Fibroblast of lung (primary cell): ENCODE measurements at regions not wholly inside any gene's neighbourhood (a gene's known extent, or its start where the extent isn't known, plus 50 kb on each side); places are given as distances from the start of the nearest gene placed in this dataset.

ENCODE experiments used
- EZH2 ChIP-seq: IDR thresholded peaks from 2 replicates; pipeline ENCODE4 v1.5.1; 2012; ENCODE audit warnings: low read length, control low read depth, mild to moderate bottlenecking; ENCODE audit errors: missing control alignments
- TF ChIP-seq, protein P1 (sequence below), 2 donors: IDR thresholded peaks in 1 of 2; conservative IDR thresholded peaks in 1 of 2; 1 replicate in 1 of 2; 2 replicates in 1 of 2; pipeline ENCODE4 v1.5.1; 2011 to 2012; ENCODE audit warnings: low read length in 2 of 2, control low read depth in 1 of 2, inconsistent platforms in 1 of 2, low read depth in 1 of 2, mild to moderate bottlenecking in 1 of 2

DNA sequence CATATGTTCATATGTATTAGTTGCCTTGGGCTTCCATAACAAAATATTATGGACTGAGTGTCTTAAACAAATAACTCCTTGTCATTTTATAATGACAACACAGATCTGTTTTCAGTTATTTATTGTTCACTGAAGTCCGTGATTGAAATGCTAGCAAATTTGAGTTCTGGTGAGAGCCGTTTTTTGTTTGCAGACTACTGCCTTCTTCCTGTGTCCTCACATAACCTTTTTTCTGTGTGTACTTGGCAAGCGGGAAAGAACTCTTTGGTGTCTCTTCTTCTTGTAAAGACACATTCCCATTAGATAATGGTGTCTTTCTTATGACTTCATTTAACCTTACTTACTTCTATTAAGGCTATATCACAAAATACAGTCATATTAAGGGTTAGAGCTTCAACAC lies 482.9 kb upstream of the EYS start:
- TF ChIP-seq, protein P1, sequence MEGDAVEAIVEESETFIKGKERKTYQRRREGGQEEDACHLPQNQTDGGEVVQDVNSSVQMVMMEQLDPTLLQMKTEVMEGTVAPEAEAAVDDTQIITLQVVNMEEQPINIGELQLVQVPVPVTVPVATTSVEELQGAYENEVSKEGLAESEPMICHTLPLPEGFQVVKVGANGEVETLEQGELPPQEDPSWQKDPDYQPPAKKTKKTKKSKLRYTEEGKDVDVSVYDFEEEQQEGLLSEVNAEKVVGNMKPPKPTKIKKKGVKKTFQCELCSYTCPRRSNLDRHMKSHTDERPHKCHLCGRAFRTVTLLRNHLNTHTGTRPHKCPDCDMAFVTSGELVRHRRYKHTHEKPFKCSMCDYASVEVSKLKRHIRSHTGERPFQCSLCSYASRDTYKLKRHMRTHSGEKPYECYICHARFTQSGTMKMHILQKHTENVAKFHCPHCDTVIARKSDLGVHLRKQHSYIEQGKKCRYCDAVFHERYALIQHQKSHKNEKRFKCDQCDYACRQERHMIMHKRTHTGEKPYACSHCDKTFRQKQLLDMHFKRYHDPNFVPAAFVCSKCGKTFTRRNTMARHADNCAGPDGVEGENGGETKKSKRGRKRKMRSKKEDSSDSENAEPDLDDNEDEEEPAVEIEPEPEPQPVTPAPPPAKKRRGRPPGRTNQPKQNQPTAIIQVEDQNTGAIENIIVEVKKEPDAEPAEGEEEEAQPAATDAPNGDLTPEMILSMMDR (conservative IDR thresholded peaks at IDR 0.05 in 1 of 2, IDR thresholded peaks at IDR 0.05 in 1 of 2; ENCODE audit: low read depth in 1 of 2, low read length in 2 of 2), result no peak
- TF ChIP-seq EZH2, result no peak
